K562 (cell line): ENCODE measurements at regions not wholly inside any gene's neighbourhood (a gene's known extent, or its start where the extent isn't known, plus 50 kb on each side); places are given as distances from the start of the nearest gene placed in this dataset.

Experiments used
- ATAC-seq: fragments of 200-7000 bp; cut with Tn5 transposase; 3 replicates; pipeline ENCODE4 v1.9.1; 2020; ENCODE audit warnings: moderate library complexity
- BruUV-seq: library from RNA; stranded (reverse); fragments of 400-500 nt; replicated peaks from 2 replicates; lab custom pipeline; 2021; lab: Mats Ljungman, UMichigan
- CTCF ChIA-PET: fragments of 300-600 bp; formaldehyde crosslinking; extraction: SDS; loops from one replicate; lab custom pipeline; 2021; ENCODE audit warnings: low intra/inter-chr PET ratio; lab: Yijun Ruan, JAX
- POLR2A ChIA-PET: fragments of 300-600, 350-650 bp; sonication (Branson Sonifier 250); formaldehyde crosslinking; extraction: SDS; loops from one replicate; lab custom pipeline; 2021; ENCODE audit warnings: antibody characterized with exemption, inconsistent platforms; lab: Yijun Ruan, JAX
- DNase-seq, 4 experiments: peaks; one replicate each; pipeline versions ENCODE4 v3.0.0 to v3.0.0-alpha.2; 2011 to 2018; ENCODE audit warnings: low spot score in 3 of 4, mixed read lengths in 3 of 4; ENCODE audit errors: extremely low read depth in 1 of 4
- FAIRE-seq: peaks from 2 replicates; lab custom pipeline; 2011; peaks lifted over from hg19 to GRCh38; lab: Jason Lieb, UNC
- H2AFZ ChIP-seq: 2 replicates; pipeline ENCODE4 v1.6.0; 2011; ENCODE audit warnings: low read depth, low read length, control low read depth, inconsistent platforms
- H3K27ac ChIP-seq: fragments of 200-600 bp; 3 replicates; pipeline ENCODE4 v1.8.0; 2011; ENCODE audit warnings: low read depth, mild to moderate bottlenecking, control low read depth, inconsistent platforms, low read length, moderate library complexity, mixed read lengths; ENCODE audit errors: extremely low read depth
- H3K27me3 ChIP-seq, 2 experiments: fragments of 300-600 bp in 1 of 2; 2 replicates in 1 of 2; 3 replicates in 1 of 2; pipeline versions ENCODE4 v1.6.0 to v1.8.0; 2011; ENCODE audit warnings: inconsistent platforms in 2 of 2, low read length in 2 of 2, mild to moderate bottlenecking in 1 of 2, mixed read lengths in 1 of 2, moderate library complexity in 1 of 2; ENCODE audit not compliant: control insufficient read depth in 2 of 2, insufficient read depth in 2 of 2
- H3K36me3 ChIP-seq: fragments of 300-600 bp; 3 replicates; pipeline ENCODE4 v1.8.0; 2011; ENCODE audit warnings: mild to moderate bottlenecking, low read length, inconsistent platforms; ENCODE audit not compliant: control insufficient read depth, insufficient read depth
- H3K4me1 ChIP-seq, 2 experiments: fragments of 200-600 bp in 1 of 2; replicated peaks in 1 of 2; 2 replicates in 1 of 2; 3 replicates in 1 of 2; pipeline versions ENCODE4 v1.5.1 to v1.8.0; 2011; ENCODE audit warnings: inconsistent platforms in 2 of 2, low read length in 2 of 2, mild to moderate bottlenecking in 1 of 2, mixed read lengths in 1 of 2, moderate library complexity in 1 of 2; ENCODE audit not compliant: control insufficient read depth in 2 of 2, insufficient read depth in 2 of 2
- H3K4me2 ChIP-seq: 2 replicates; pipeline ENCODE4 v1.6.1; 2011; ENCODE audit warnings: low read length, control low read depth, inconsistent platforms, mixed read lengths; ENCODE audit not compliant: insufficient read depth
- H3K4me3 ChIP-seq: fragments of 200-600 bp; sonication (generic), shearing (Covaris generic); 2 replicates; pipeline ENCODE4 v1.5.1; 2016; ENCODE audit warnings: control low read depth, inconsistent platforms
- H3K79me2 ChIP-seq: fragments of 200-600 bp; 3 replicates; pipeline ENCODE4 v1.8.0; 2011; ENCODE audit warnings: low read length, inconsistent platforms; ENCODE audit not compliant: control insufficient read depth, insufficient read depth
- H3K9ac ChIP-seq, 2 experiments: 2 replicates each; pipeline versions ENCODE4 v1.6.0 to v1.6.1; 2011; ENCODE audit warnings: low read depth in 2 of 2, low read length in 2 of 2, control low read depth in 1 of 2, inconsistent platforms in 1 of 2, mild to moderate bottlenecking in 1 of 2, mixed read lengths in 1 of 2; ENCODE audit not compliant: insufficient read depth in 1 of 2
- H3K9me1 ChIP-seq: one replicate; pipeline ENCODE4 v1.6.0; 2011; ENCODE audit warnings: inconsistent platforms, mild to moderate bottlenecking, low read length, moderate library complexity; ENCODE audit not compliant: control insufficient read depth, insufficient read depth
- H3K9me3 ChIP-seq: replicated peaks from 2 replicates; pipeline ENCODE4 v1.5.1; 2011; ENCODE audit warnings: low read depth, low read length, inconsistent platforms; ENCODE audit not compliant: control insufficient read depth, insufficient read depth
- H4K20me1 ChIP-seq: replicated peaks from 2 replicates; pipeline ENCODE4 v1.6.1; 2011; ENCODE audit warnings: low read length, inconsistent platforms, mixed read lengths; ENCODE audit not compliant: control insufficient read depth, insufficient read depth
- BCOR ChIP-seq: fragments of 450-650 bp; IDR thresholded peaks from 2 replicates; pipeline ENCODE4 v1.6.1; 2016
- CCAR2 ChIP-seq: fragments of 200-400 bp; formaldehyde crosslinking; IDR thresholded peaks from 2 replicates; pipeline ENCODE4 v1.6.1; 2017; ENCODE audit warnings: mild to moderate bottlenecking, low read depth, low read length
- HBP1 ChIP-seq: fragments of 450-650 bp; formaldehyde crosslinking; IDR thresholded peaks from 2 replicates; pipeline ENCODE4 v1.4.0; 2022; ENCODE audit warnings: missing genetic modification characterization
- HDAC1 ChIP-seq, 2 experiments: fragments of 450-650 bp; IDR thresholded peaks; 2 replicates each; pipeline ENCODE4 v1.6.1; 2016 to 2017; ENCODE audit warnings: inconsistent platforms in 1 of 2, mild to moderate bottlenecking in 1 of 2, moderate library complexity in 1 of 2
- KDM5B ChIP-seq: fragments of 200-600 bp; sonication (generic); IDR thresholded peaks from 2 replicates; pipeline ENCODE4 v1.6.1; 2012; ENCODE audit warnings: low read depth, mild to moderate bottlenecking, moderate library complexity, low read length, control low read depth, inconsistent platforms; ENCODE audit not compliant: insufficient replicate concordance
- NFIC ChIP-seq: fragments of 450-650 bp; IDR thresholded peaks from 2 replicates; pipeline ENCODE4 v1.6.1; 2017; ENCODE audit warnings: mild to moderate bottlenecking, inconsistent platforms
- RAD21 ChIP-seq, 2 experiments: fragments of 250-450 bp in 1 of 2; fragments of 450-650 bp in 1 of 2; sonication (Bioruptor Pico) in 1 of 2; formaldehyde crosslinking in 1 of 2; IDR thresholded peaks in 1 of 2; conservative IDR thresholded peaks in 1 of 2; 2 replicates each; pipeline versions ENCODE4 v1.4.0 to v1.8.0; 2020 to 2022; ENCODE audit warnings: mild to moderate bottlenecking in 2 of 2, moderate library complexity in 1 of 2
- RBM25 ChIP-seq: fragments of 200-400 bp; formaldehyde crosslinking; IDR thresholded peaks from 2 replicates; pipeline ENCODE4 v1.6.1; 2018; ENCODE audit warnings: low read length, low read depth, moderate library complexity; ENCODE audit not compliant: severe bottlenecking
- RUNX1 ChIP-seq: sonication (generic); IDR thresholded peaks from 2 replicates; pipeline ENCODE4 v1.6.1; 2016; ENCODE audit warnings: antibody characterized with exemption, low read depth
- SMARCB1 ChIP-seq: IDR thresholded peaks from 2 replicates; pipeline ENCODE4 v1.6.1; 2011; ENCODE audit warnings: improper control_type of control experiment, low read depth; ENCODE audit not compliant: insufficient read length
- ZNF347 ChIP-seq: fragments of 450-650 bp; formaldehyde crosslinking; IDR thresholded peaks from 2 replicates; pipeline ENCODE4 v1.4.0; 2020; ENCODE audit warnings: low read depth, mild to moderate bottlenecking, moderate library complexity
- ZNF561 ChIP-seq: fragments of 450-650 bp; formaldehyde crosslinking; conservative IDR thresholded peaks from 2 replicates; pipeline ENCODE4 v1.4.0; 2020; ENCODE audit warnings: mild to moderate bottlenecking, moderate library complexity
- ZNF695 ChIP-seq: fragments of 450-650 bp; formaldehyde crosslinking; IDR thresholded peaks from 2 replicates; pipeline ENCODE4 v1.4.0; 2020; ENCODE audit warnings: mild to moderate bottlenecking, moderate library complexity
- ZNF717 ChIP-seq: fragments of 250-450 bp; sonication (Bioruptor Pico); IDR thresholded peaks from 2 replicates; pipeline ENCODE4 v1.5.0; 2021
- WGBS: fragments of 100-300 bp; shearing (Covaris generic); methylation state at CpG from one replicate; pipeline ENCODE4 v1.1.6; 2016; ENCODE audit warnings: low coverage, mixed read lengths; ENCODE audit not compliant: insufficient coverage; ENCODE audit errors: missing lambda C conversion rate; 5-methylcytosine and 5-hydroxymethylcytosine counted together
- in situ Hi-C: fragments of 300-500 bp; cut with MboI; formaldehyde crosslinking; loops from 4 replicates; pipeline ENCODE4 v1.15.0; 2018; ENCODE audit warnings: inconsistent platforms, mixed read lengths
- intact Hi-C: fragments of 100-400 bp; cut with micrococcal nuclease; formaldehyde crosslinking; loops from 2 replicates; pipeline ENCODE4 v1.14.2; 2022
- TF ChIP-seq, protein P1 (sequence below), 3 experiments: IDR thresholded peaks in 2 of 3; conservative IDR thresholded peaks in 1 of 3; 2 replicates each; pipeline ENCODE4 v1.5.1; 2011 to 2012; ENCODE audit warnings: low read length in 3 of 3, mild to moderate bottlenecking in 3 of 3, control low read depth in 2 of 3, improper control_type of control experiment in 1 of 3, inconsistent platforms in 1 of 3, low read depth in 1 of 3, mixed read lengths in 1 of 3, moderate library complexity in 1 of 3; ENCODE audit not compliant: insufficient read depth in 2 of 3

DNA sequence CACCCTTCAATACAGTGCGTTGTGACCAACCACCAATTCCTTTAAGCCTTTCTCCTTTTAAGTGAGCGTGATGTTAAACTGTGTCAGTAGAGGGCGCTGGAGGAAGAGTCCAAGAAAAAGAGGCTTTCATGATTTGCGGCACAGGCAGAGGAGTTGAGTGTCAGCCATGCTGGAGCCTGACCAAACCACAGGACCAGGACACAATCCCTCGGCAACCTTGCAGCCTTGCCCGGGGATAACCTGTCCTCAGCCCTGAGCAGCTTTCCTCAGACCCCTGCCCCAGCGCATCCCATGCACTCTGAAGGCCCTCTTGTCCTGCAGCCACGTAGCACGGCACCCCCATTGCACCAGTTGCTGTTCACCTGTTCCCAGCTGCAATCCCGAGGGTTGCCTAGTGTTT is 53.5 kb upstream of the SMIM31 start:
- peak in 2 of 4 experiments; percentile 3 to 44 for DNase-seq
- BruUV-seq: no TSS peak
- H4K20me1 ChIP-seq: no peaks in the 10 kb centered on the region
- no peaks in the 10 kb centered on the region for H3K9me3 ChIP-seq
- TF ChIP-seq CCAR2 (no peak), ZNF347 (CRISPR knock-in tag) (no peak), KDM5B (no peak), HBP1 (CRISPR knock-in tag) (no peak), ZNF561 (CRISPR knock-in tag) (no peak), BCOR (no peak), ZNF717 (no peak), ZNF695 (CRISPR knock-in tag) (no peak), NFIC (no peak), RBM25 (no peak), HDAC1 (IDR thresholded peaks at IDR 0.05) (no peak), RUNX1 (no peak), SMARCB1 (no peak), RAD21 (CRISPR knock-in tag; conservative IDR thresholded peaks at IDR 0.05 in 1 of 2, IDR thresholded peaks at IDR 0.05 in 1 of 2) (peak in 1 of 2 experiments; percentile 20; a peak in 1 of 4 replicates)
- TF ChIP-seq, protein P1, sequence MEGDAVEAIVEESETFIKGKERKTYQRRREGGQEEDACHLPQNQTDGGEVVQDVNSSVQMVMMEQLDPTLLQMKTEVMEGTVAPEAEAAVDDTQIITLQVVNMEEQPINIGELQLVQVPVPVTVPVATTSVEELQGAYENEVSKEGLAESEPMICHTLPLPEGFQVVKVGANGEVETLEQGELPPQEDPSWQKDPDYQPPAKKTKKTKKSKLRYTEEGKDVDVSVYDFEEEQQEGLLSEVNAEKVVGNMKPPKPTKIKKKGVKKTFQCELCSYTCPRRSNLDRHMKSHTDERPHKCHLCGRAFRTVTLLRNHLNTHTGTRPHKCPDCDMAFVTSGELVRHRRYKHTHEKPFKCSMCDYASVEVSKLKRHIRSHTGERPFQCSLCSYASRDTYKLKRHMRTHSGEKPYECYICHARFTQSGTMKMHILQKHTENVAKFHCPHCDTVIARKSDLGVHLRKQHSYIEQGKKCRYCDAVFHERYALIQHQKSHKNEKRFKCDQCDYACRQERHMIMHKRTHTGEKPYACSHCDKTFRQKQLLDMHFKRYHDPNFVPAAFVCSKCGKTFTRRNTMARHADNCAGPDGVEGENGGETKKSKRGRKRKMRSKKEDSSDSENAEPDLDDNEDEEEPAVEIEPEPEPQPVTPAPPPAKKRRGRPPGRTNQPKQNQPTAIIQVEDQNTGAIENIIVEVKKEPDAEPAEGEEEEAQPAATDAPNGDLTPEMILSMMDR (IDR thresholded peaks at IDR 0.05 in 2 of 3, conservative IDR thresholded peaks at IDR 0.05 in 1 of 3; ENCODE audit: insufficient read depth in 2 of 3, low read depth in 1 of 3, low read length in 3 of 3): peak; percentile 24 to 51 (median 35); a peak in 5 of 6 replicates
- TF ChIP-seq, all 486 proteins: peak for 2
- in situ Hi-C loops: no loop called here
- Histone ChIP-seq H3K79me2 (no peaks in the 10 kb centered on the region), H3K9me1 (no peaks in the 10 kb centered on the region), H2AFZ (no peak overlapping the region), H3K4me3 (no peak overlapping the region), H3K4me2 (no peak overlapping the region), H3K27me3 (no peaks in the 10 kb centered on the region), H3K4me1 (no peaks in the 10 kb centered on the region), H3K36me3 (no peaks in the 10 kb centered on the region), H3K9ac (no peak overlapping the region), H3K27ac (no peak overlapping the region)
- ATAC-seq: peak; percentile 76
- FAIRE-seq: no peak
- intact Hi-C loops: no loop called here
- ChIA-PET CTCF (no interaction called here), POLR2A (interaction anchor here (0.6 kb wide), 1 partner anchor 211 kb away, joined by 4 read pairs; no protein-coding TSS in a partner anchor)
- 2% methylated on average over 9 of the region's 10 CpGs for whole genome bisulfite sequencing
